Psoas muscle (tissue), 7 donors: ENCODE measurements at regions not wholly inside any gene's neighbourhood (a gene's known extent, or its start where the extent isn't known, plus 50 kb on each side); places are given as distances from the start of the nearest gene placed in this dataset.

Experiments used
- ATAC-seq, 4 donors: fragments of 200-7000 bp; cut with Tn5 transposase; one replicate each; pipeline ENCODE4 v1.9.1; 2020; ENCODE audit warnings: moderate library complexity in 3 of 4, mild to moderate bottlenecking in 2 of 4
- DNase-seq, 2 donors: peaks; one replicate each; pipeline ENCODE4 v3.0.0-alpha.2; 2020
- H3K27ac ChIP-seq: fragments of 200-600 bp; one replicate; pipeline ENCODE4 v1.8.0; 2022
- H3K27me3 ChIP-seq, 3 donors: fragments of 200-600 bp in 1 of 3; one replicate each; pipeline versions ENCODE4 v1.6.1 to v1.8.0; 2013 to 2022; ENCODE audit warnings: low read length in 2 of 3, mild to moderate bottlenecking in 2 of 3, moderate library complexity in 1 of 3; ENCODE audit not compliant: insufficient read depth in 3 of 3
- H3K36me3 ChIP-seq, 2 donors: fragments of 200-600 bp in 1 of 2; one replicate each; pipeline versions ENCODE4 v1.6.1 to v1.8.0; 2013 to 2022; ENCODE audit warnings: low read depth in 1 of 2, mild to moderate bottlenecking in 1 of 2, moderate library complexity in 1 of 2; ENCODE audit not compliant: insufficient read depth in 1 of 2
- H3K4me1 ChIP-seq: fragments of 200-600 bp; one replicate; pipeline ENCODE4 v1.8.0; 2022
- H3K4me3 ChIP-seq: fragments of 200-600 bp; one replicate; pipeline ENCODE4 v1.8.0; 2022; ENCODE audit warnings: mild to moderate bottlenecking
- H3K9me3 ChIP-seq: fragments of 200-600 bp; one replicate; pipeline ENCODE4 v1.8.0; 2022
- CTCF ChIP-seq: fragments of 200-600 bp; IDR thresholded peaks from one replicate; pipeline ENCODE4 v1.8.0; 2022; ENCODE audit warnings: antibody characterized with exemption
- WGBS, 3 donors: extraction: QIAGEN DNeasy Blood & Tissue Kit; methylation state at CpG; one replicate each; pipeline versions ENCODE4 v1.1.6 to v1.1.7; 2013; 5-methylcytosine and 5-hydroxymethylcytosine counted together
- intact Hi-C, 2 donors: fragments of 100-400 bp; cut with DNase I; formaldehyde crosslinking; loops; one replicate each; pipeline versions ENCODE4 v1.11.0 to v1.14.2; 2022
- donor health status: healthy with polysubstance abuse.
- donor health status: DM: no; HTN: no; CAD: no; lungs with moderate emphysema.
- donor health status: Bipolar disorder and iron deficiency.
- donor health status: healthy.
- donor health status: DM: yes; HTN: yes; CAD: no.
- donor health status: DM: no; HTN: no; CAD: no.
- donor health status: DM: yes; HTN: yes; CAD: no.

- Histone ChIP-seq H3K27me3 (no peaks in the 10 kb centered on the region), H3K9me3 (peaks cover 6% of the 10 kb centered on the region), H3K4me3 (no peak overlapping the region), H3K4me1 (no peaks in the 10 kb centered on the region), H3K36me3 (no peaks in the 10 kb centered on the region), H3K27ac (no peak overlapping the region)
- DNase-seq (no peak), ATAC-seq (no peak)
- WGBS, 3 donors, result 0 to 55% (median 30%) methylated on average over 2 of the region's 2 CpGs
- intact Hi-C loops, result no loop called here
- no peak for TF ChIP-seq CTCF
Measured at GRCh38 chr14:87271331-87271730, 721.7 kb downstream of the GALC start.

GRCh38 chr14:87268997-87269396 lies 724.0 kb downstream of the GALC start:
- Histone ChIP-seq H3K27ac (no peak overlapping the region), H3K4me1 (no peaks in the 10 kb centered on the region), H3K27me3 (no peaks in the 10 kb centered on the region), H3K36me3 (no peaks in the 10 kb centered on the region), H3K9me3 (peaks cover 6% of the 10 kb centered on the region), H3K4me3 (no peak overlapping the region)
- no peak for DNase-seq
- no peak for TF ChIP-seq CTCF
- WGBS, 3 donors, result 81 to 86% (median 82%) methylated on average over 2 of the region's 2 CpGs
- intact Hi-C loops, result no loop called here
- ATAC-seq, result no peak

- Histone ChIP-seq H3K4me1 (no peaks in the 10 kb centered on the region), H3K27ac (no peak overlapping the region), H3K36me3 (no peaks in the 10 kb centered on the region), H3K4me3 (no peak overlapping the region), H3K9me3 (peaks cover 2% of the 10 kb centered on the region), H3K27me3 (no peaks in the 10 kb centered on the region)
- ATAC-seq, result no peak
- no peak for TF ChIP-seq CTCF
- intact Hi-C loops, result no loop called here
- WGBS, 3 donors, result 70 to 75% (median 72%) methylated on average over 3 of the region's 3 CpGs
- DNase-seq, result no peak
Measured at GRCh38 chr14:87264796-87265195, 728.2 kb downstream of the GALC start.

- no peaks in the 10 kb centered on the region for H3K4me1 ChIP-seq
- ATAC-seq, result no peak
- no peak for TF ChIP-seq CTCF
- intact Hi-C loops, result no loop called here
- no peak for DNase-seq
- no peaks in the 10 kb centered on the region for H3K9me3 ChIP-seq
- H3K4me3 ChIP-seq, result no peak overlapping the region
- H3K36me3 ChIP-seq, result no peaks in the 10 kb centered on the region
- 55 to 56% (median 56%) methylated on average over 2 of the region's 2 CpGs for WGBS, 3 donors
- H3K27ac ChIP-seq, result no peak overlapping the region
- H3K27me3 ChIP-seq, result no peaks in the 10 kb centered on the region
Measured at GRCh38 chr14:87264272-87264785, 728.7 kb downstream of the GALC start.

GRCh38 chr14:87261621-87262020 lies 731.4 kb downstream of the GALC start:
- ATAC-seq (no peak), DNase-seq (no peak)
- intact Hi-C loops, result no loop called here
- Histone ChIP-seq H3K9me3 (no peaks in the 10 kb centered on the region), H3K36me3 (no peaks in the 10 kb centered on the region), H3K27ac (no peak overlapping the region), H3K27me3 (no peaks in the 10 kb centered on the region), H3K4me1 (no peaks in the 10 kb centered on the region), H3K4me3 (no peak overlapping the region)
- no peak for TF ChIP-seq CTCF
- 92 to 100% (median 97%) methylated on average over 2 of the region's 2 CpGs for WGBS, 3 donors
